ENCODE measurements at regions not wholly inside any gene's neighbourhood (a gene's known extent, or its start where the extent isn't known, plus 50 kb on each side); places are given as distances from the start of the nearest gene placed in this dataset.

GRCh38 chr2:176967911-176968450 is 244.6 kb upstream of the HNRNPA3 start:
- Histone ChIP-seq H3K27ac (no peak overlapping the region), H3K4me3 (no peak overlapping the region), H3K27me3 (no peaks in the 10 kb centered on the region), H3K36me3 (no peaks in the 10 kb centered on the region), H3K9me3 (no peaks in the 10 kb centered on the region), H3K4me1 (no peaks in the 10 kb centered on the region)
- TF ChIP-seq CTCF (IDR thresholded peaks at IDR 0.05): no peak
- no peak for ATAC-seq
- no peak for DNase-seq
- intact Hi-C loops (cut with DNase I): no loop called here
- FAIRE-seq: no peak

DNA sequence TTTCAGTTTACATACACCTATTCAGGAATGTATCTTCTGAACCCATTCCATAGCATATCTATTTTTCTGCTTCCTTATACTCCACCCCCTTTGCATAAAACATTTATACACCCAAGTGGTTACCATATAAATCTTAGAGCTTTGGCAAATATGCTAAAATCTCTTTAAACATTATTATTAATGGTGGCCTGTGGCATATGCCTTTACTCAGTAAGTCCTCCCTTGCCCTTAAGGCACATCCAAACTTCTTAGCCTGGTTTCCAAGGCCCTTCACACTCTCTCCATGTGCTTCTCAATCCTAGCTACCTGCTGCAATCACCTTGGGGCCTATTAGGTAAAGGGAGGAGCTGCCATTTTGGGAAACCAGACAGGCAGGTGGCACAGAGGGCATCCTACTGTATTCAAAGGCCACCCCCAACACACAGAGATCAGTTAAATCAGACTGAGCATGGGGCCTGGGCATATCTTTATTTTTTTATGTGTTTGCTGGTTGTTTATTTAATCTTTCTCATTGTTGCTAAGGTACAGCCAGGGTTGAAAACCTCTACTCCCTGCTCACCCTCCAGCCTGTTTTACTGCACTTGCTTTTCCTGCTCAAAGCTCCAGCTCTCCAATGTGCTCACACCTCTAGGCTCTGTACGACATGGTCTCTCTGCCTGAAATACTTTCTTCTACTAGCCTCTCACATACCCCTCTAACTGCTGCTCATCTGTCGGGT is 242.8 kb upstream of the HNRNPA3 start:
- Histone ChIP-seq H3K4me3 (no peak overlapping the region), H3K9me3 (no peaks in the 10 kb centered on the region), H3K27ac (no peak overlapping the region), H3K27me3 (no peaks in the 10 kb centered on the region), H3K36me3 (no peaks in the 10 kb centered on the region), H3K4me1 (no peaks in the 10 kb centered on the region)
- 46 to 70% methylated on average over 2 of the region's 2 CpGs for WGBS, 2 donors
- no peak for DNase-seq
- FAIRE-seq: no peak
- no peak for ATAC-seq
- intact Hi-C loops (cut with DNase I): no loop called here
- TF ChIP-seq CTCF (IDR thresholded peaks at IDR 0.05): no peak

DNA sequence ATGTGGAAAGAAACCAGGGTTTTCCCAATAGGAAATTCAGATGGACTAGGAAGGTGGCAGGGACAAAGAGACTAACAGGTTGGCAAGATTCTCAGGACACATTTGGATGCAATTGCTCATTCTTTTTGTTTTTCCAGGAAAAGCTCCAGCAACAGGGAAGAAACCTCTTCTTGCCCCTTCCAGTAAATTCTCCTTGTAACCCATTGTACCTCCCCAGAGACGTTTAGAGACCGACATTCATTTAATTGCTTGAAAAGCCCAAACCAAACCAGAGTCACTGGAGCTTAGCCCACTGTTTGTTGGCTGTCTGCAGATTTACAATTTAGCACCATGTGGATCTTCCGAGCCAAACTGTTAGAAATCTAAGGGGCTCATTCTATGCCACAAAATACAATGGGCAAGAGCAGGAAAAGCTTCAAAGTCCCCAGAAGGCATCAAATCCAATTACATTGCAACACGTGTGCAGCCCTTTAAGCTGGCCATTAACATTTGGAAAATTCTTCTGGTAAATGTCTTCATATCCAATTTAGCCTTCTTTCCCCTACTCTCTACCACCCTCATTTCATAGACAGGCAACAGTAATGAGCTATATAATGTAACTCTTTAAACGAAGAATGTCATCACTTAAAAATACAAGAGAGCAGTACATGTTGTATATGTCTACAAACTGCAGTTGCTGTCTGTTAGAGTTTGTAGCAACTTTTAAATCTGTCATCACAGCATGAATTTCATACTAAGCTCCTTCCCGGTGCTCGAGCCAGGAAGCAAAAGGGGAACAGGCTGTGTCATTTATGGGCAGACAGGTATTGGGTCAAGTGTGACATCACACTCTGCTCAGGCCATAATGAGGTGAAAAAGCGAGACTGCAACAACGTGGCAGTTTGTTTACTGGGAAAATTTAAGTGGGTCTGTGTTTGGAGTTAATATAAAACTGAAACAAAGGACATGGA is 235.6 kb upstream of the HNRNPA3 start:
- no peaks in the 10 kb centered on the region for H3K4me1 ChIP-seq
- WGBS, 2 donors: 44 to 53% methylated on average over 9 of the region's 9 CpGs
- H3K4me3 ChIP-seq: no peak overlapping the region

DNA sequence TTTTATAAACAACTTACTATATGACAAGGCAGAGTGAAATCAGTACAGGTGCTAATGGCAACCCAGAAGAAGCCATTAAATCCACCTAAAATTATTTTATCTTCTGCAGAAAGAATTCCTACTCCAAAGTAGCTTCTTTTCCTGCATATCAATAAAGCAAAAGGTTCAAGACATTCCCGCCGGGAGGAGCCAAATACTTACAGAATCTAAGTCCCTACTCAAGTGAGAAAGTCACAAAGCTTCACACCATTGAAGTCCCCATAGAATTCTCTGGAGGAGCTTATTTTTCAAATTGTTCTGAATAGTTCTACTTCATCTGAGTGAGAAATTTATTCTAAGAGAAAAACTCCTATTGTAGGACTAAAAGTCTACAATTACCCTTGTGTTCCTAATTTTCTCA is 233.7 kb upstream of the HNRNPA3 start:
- Histone ChIP-seq H3K27ac (no peak overlapping the region), H3K9me3 (no peaks in the 10 kb centered on the region), H3K4me1 (no peaks in the 10 kb centered on the region), H3K36me3 (no peaks in the 10 kb centered on the region), H3K4me3 (no peak overlapping the region), H3K27me3 (peaks cover 0 to 6% (median 0%) of the 10 kb centered on the region in 4 donors)
- FAIRE-seq (no peak), DNase-seq (no peak), ATAC-seq (no peak)
- no peak for TF ChIP-seq CTCF (IDR thresholded peaks at IDR 0.05)
- 77 to 90% methylated on average over 2 of the region's 2 CpGs for WGBS, 2 donors
- intact Hi-C loops (cut with DNase I): no loop called here

More for the DNA sequence above, 235.6 kb upstream of the HNRNPA3 start:
- DNase-seq (no peak), ATAC-seq (no peak), FAIRE-seq (no peak)
- no peaks in the 10 kb centered on the region for H3K27me3 ChIP-seq
- no peaks in the 10 kb centered on the region for H3K36me3 ChIP-seq
- intact Hi-C loops (cut with DNase I): no loop called here
- H3K27ac ChIP-seq: no peak overlapping the region
- no peaks in the 10 kb centered on the region for H3K9me3 ChIP-seq
- TF ChIP-seq CTCF (IDR thresholded peaks at IDR 0.05): no peak

All from pancreas (tissue), 10 donors.